ENCODE measurements at regions not wholly inside any gene's neighbourhood (a gene's known extent, or its start where the extent isn't known, plus 50 kb on each side); places are given as distances from the start of the nearest gene placed in this dataset.

GRCh38 chr11:112513417-112513816 lies 252.8 kb upstream of the PLET1 start:
- no peak for DNase-seq (ENCODE audit: low spot score)

GRCh38 chr11:112514011-112514740 lies 253.5 kb upstream of the PLET1 start:
- DNase-seq (ENCODE audit: low spot score), result no peak

GRCh38 chr11:112516261-112516660 lies 255.6 kb upstream of the PLET1 start:
- no peak for DNase-seq (ENCODE audit: low spot score)

GRCh38 chr11:112516755-112517154 lies 256.1 kb upstream of the PLET1 start:
- no peak for DNase-seq (ENCODE audit: low spot score)

GRCh38 chr11:112518371-112518770 lies 257.7 kb upstream of the PLET1 start:
- no peak for DNase-seq (ENCODE audit: low spot score)

GRCh38 chr11:112519751-112520150 lies 259.1 kb upstream of the PLET1 start:
- DNase-seq (ENCODE audit: low spot score), result no peak

- no peak for DNase-seq (ENCODE audit: low spot score)
These were observed 259.7 kb upstream of the PLET1 start for GRCh38 chr11:112520354-112520753.

- DNase-seq (ENCODE audit: low spot score), result no peak
These were observed 261.9 kb upstream of the PLET1 start for GRCh38 chr11:112522536-112522935.

- DNase-seq (ENCODE audit: low spot score), result no peak
These were observed 262.4 kb upstream of the PLET1 start for GRCh38 chr11:112523031-112523430.

GRCh38 chr11:112523477-112523876 lies 262.8 kb upstream of the PLET1 start:
- no peak for DNase-seq (ENCODE audit: low spot score)

- DNase-seq (ENCODE audit: low spot score), result no peak
These were observed 263.3 kb upstream of the PLET1 start for GRCh38 chr11:112523951-112524350.

GRCh38 chr11:112524798-112525197 lies 264.1 kb upstream of the PLET1 start:
- no peak for DNase-seq (ENCODE audit: low spot score)

- DNase-seq (ENCODE audit: low spot score), result no peak
These were observed 264.6 kb upstream of the PLET1 start for GRCh38 chr11:112525270-112525669.

GRCh38 chr11:112525844-112526590 lies 265.4 kb upstream of the PLET1 start:
- DNase-seq (ENCODE audit: low spot score), result no peak

- DNase-seq (ENCODE audit: low spot score), result no peak
These were observed 266.2 kb upstream of the PLET1 start for GRCh38 chr11:112526699-112527416.

- DNase-seq (ENCODE audit: low spot score), result no peak
These were observed 268.4 kb upstream of the PLET1 start for GRCh38 chr11:112529071-112529470.

GRCh38 chr11:112532506-112532905 lies 271.8 kb upstream of the PLET1 start:
- DNase-seq (ENCODE audit: low spot score), result no peak

- DNase-seq (ENCODE audit: low spot score), result no peak
These were observed 273.0 kb upstream of the PLET1 start for GRCh38 chr11:112533682-112534081.

GRCh38 chr11:112534208-112534607 lies 273.5 kb upstream of the PLET1 start:
- no peak for DNase-seq (ENCODE audit: low spot score)

- no peak for DNase-seq (ENCODE audit: low spot score)
These were observed 276.4 kb upstream of the PLET1 start for GRCh38 chr11:112537026-112537425.

GRCh38 chr11:112537846-112538330 lies 277.2 kb upstream of the PLET1 start:
- DNase-seq (ENCODE audit: low spot score), result no peak

GRCh38 chr11:112538534-112539280 lies 278.0 kb upstream of the PLET1 start:
- DNase-seq (ENCODE audit: low spot score), result no peak

Data from hematopoietic multipotent progenitor cell treated with erythropoietin and hydrocortisone succinate and interleukin-3 and kit ligand, for 15 days (in vitro differentiated cells).